ENCODE measurements at regions not wholly inside any gene's neighbourhood (a gene's known extent, or its start where the extent isn't known, plus 50 kb on each side); places are given as distances from the start of the nearest gene placed in this dataset.

- intact Hi-C loops (cut with micrococcal nuclease), result no loop called here
- no TSS peak for BruUV-seq (replicated peaks)
- ATAC-seq, result no peak
These were observed 862.3 kb upstream of the POU3F3 start for GRCh38 chr2:103991591-103991990.

More at GRCh38 chr2:103991591-103991990, 862.3 kb upstream of the POU3F3 start:
- H3K9ac ChIP-seq (ENCODE audit: low read length), result no peak overlapping the region
- ChIA-PET CTCF (no interaction called here), POLR2A (no interaction called here), RAD21 (ENCODE audit: low non-redundant PET in 1 of 2, low total read pairs in 2 of 2, uncharacterized antibody in 2 of 2, unreplicated experiment in 2 of 2) (no interaction called here)
- no peak overlapping the region for H3K27ac ChIP-seq (ENCODE audit: low read depth, low read length)
- no peaks in the 10 kb centered on the region for H3K9me2 ChIP-seq (ENCODE audit: insufficient read depth)
- no peak for DNase-seq (ENCODE audit: low read depth, low spot score)
- TF ChIP-seq CEBPB (IDR thresholded peaks at IDR 0.05; ENCODE audit: low read depth) (no peak), CTCF (IDR thresholded peaks at IDR 0.05 in 2 of 3, conservative IDR thresholded peaks at IDR 0.05 in 1 of 3; ENCODE audit: borderline replicate concordance in 1 of 3, insufficient read depth in 1 of 3, low read depth in 2 of 3, low read length in 2 of 3) (no peak; a peak in 1 of 6 replicates), RAD21 (IDR thresholded peaks at IDR 0.05; ENCODE audit: low read depth) (no peak), ZNF274 (IDR thresholded peaks at IDR 0.05; ENCODE audit: low read depth, low read length) (no peak), JUND (IDR thresholded peaks at IDR 0.05) (no peak), FOSL1 (IDR thresholded peaks at IDR 0.05; ENCODE audit: low read depth) (no peak), POLR2A (IDR thresholded peaks at IDR 0.05; ENCODE audit: borderline replicate concordance, extremely low read depth, insufficient read depth, insufficient read length) (no peak), YY1 (IDR thresholded peaks at IDR 0.05; ENCODE audit: extremely low read depth, insufficient replicate concordance, low read depth, low read length) (no peak), SIN3A (IDR thresholded peaks at IDR 0.05; ENCODE audit: low read depth) (no peak), TCF7L2 (IDR thresholded peaks at IDR 0.05; ENCODE audit: borderline replicate concordance, extremely low read depth, insufficient read depth, insufficient read length) (no peak), SRF (IDR thresholded peaks at IDR 0.05; ENCODE audit: low read depth) (no peak), EZH2 (IDR thresholded peaks at IDR 0.05) (no peak)
- TF ChIP-seq, protein P1, sequence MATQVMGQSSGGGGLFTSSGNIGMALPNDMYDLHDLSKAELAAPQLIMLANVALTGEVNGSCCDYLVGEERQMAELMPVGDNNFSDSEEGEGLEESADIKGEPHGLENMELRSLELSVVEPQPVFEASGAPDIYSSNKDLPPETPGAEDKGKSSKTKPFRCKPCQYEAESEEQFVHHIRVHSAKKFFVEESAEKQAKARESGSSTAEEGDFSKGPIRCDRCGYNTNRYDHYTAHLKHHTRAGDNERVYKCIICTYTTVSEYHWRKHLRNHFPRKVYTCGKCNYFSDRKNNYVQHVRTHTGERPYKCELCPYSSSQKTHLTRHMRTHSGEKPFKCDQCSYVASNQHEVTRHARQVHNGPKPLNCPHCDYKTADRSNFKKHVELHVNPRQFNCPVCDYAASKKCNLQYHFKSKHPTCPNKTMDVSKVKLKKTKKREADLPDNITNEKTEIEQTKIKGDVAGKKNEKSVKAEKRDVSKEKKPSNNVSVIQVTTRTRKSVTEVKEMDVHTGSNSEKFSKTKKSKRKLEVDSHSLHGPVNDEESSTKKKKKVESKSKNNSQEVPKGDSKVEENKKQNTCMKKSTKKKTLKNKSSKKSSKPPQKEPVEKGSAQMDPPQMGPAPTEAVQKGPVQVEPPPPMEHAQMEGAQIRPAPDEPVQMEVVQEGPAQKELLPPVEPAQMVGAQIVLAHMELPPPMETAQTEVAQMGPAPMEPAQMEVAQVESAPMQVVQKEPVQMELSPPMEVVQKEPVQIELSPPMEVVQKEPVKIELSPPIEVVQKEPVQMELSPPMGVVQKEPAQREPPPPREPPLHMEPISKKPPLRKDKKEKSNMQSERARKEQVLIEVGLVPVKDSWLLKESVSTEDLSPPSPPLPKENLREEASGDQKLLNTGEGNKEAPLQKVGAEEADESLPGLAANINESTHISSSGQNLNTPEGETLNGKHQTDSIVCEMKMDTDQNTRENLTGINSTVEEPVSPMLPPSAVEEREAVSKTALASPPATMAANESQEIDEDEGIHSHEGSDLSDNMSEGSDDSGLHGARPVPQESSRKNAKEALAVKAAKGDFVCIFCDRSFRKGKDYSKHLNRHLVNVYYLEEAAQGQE (IDR thresholded peaks at IDR 0.05; ENCODE audit: low read depth), result no peak
- TF ChIP-seq, protein P2, sequence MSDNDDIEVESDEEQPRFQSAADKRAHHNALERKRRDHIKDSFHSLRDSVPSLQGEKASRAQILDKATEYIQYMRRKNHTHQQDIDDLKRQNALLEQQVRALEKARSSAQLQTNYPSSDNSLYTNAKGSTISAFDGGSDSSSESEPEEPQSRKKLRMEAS (IDR thresholded peaks at IDR 0.05), result no peak
- TF ChIP-seq, protein P3, sequence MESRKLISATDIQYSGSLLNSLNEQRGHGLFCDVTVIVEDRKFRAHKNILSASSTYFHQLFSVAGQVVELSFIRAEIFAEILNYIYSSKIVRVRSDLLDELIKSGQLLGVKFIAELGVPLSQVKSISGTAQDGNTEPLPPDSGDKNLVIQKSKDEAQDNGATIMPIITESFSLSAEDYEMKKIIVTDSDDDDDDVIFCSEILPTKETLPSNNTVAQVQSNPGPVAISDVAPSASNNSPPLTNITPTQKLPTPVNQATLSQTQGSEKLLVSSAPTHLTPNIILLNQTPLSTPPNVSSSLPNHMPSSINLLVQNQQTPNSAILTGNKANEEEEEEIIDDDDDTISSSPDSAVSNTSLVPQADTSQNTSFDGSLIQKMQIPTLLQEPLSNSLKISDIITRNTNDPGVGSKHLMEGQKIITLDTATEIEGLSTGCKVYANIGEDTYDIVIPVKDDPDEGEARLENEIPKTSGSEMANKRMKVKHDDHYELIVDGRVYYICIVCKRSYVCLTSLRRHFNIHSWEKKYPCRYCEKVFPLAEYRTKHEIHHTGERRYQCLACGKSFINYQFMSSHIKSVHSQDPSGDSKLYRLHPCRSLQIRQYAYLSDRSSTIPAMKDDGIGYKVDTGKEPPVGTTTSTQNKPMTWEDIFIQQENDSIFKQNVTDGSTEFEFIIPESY (IDR thresholded peaks at IDR 0.05; ENCODE audit: extremely low read depth, insufficient replicate concordance, low read length), result no peak
- TF ChIP-seq, protein P4, sequence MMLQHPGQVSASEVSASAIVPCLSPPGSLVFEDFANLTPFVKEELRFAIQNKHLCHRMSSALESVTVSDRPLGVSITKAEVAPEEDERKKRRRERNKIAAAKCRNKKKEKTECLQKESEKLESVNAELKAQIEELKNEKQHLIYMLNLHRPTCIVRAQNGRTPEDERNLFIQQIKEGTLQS (IDR thresholded peaks at IDR 0.05), result no peak
- H3K9me3 ChIP-seq (ENCODE audit: control insufficient read depth in 1 of 2, insufficient read depth in 1 of 2, low read depth in 1 of 2, low read length in 2 of 2), result peaks cover 0 to 14% of the 10 kb centered on the region in 2 experiments; a peak in 2 of 4 replicates
- no peaks in the 10 kb centered on the region for H3K4me1 ChIP-seq (ENCODE audit: control insufficient read depth in 1 of 2, insufficient read depth in 2 of 2, low read length in 2 of 2)
- H3K79me2 ChIP-seq (ENCODE audit: insufficient read depth, low read length), result no peaks in the 10 kb centered on the region
- H3K27me3 ChIP-seq (ENCODE audit: insufficient read depth, low read length), result no peaks in the 10 kb centered on the region
- no peak overlapping the region for H2AFZ ChIP-seq (ENCODE audit: low read depth, low read length, poor library complexity, severe bottlenecking)
- H3K4me3 ChIP-seq (replicated peaks in 1 of 2; ENCODE audit: low read depth in 1 of 2, low read length in 2 of 2), result no peak overlapping the region
- no peak overlapping the region for H3K4me2 ChIP-seq (ENCODE audit: low read length)
- no peaks in the 10 kb centered on the region for H3K36me3 ChIP-seq (ENCODE audit: control insufficient read depth in 1 of 2, insufficient read depth in 2 of 2, low read length in 2 of 2)
- H4K20me1 ChIP-seq (ENCODE audit: insufficient read depth), result no peaks in the 10 kb centered on the region
